ENCODE measurements at regions not wholly inside any gene's neighbourhood (a gene's known extent, or its start where the extent isn't known, plus 50 kb on each side); places are given as distances from the start of the nearest gene placed in this dataset.

GRCh38 chr15:88403351-88403791 lies 63.8 kb downstream of the MRPL46 start:
- POLR2A ChIA-PET, result interaction anchor here (1.0 to 3.3 kb wide), 4 partner anchors 10 to 64 kb away, joined by 5 to 20 read pairs (median 7); partner anchors contain the start of genes MRPL46 and MRPS11
- CTCF ChIA-PET (ENCODE audit: unreplicated experiment), result interaction anchor here (1.0 kb wide), 1 partner anchor 235 kb away, joined by 4 read pairs; no protein-coding TSS in a partner anchor
- Histone ChIP-seq H3K4me3 (ENCODE audit: low read depth, low read length, poor library complexity, severe bottlenecking) (peak overlapping the region; percentile 2), H3K27ac (ENCODE audit: low read depth, low read length, poor library complexity, severe bottlenecking) (peak overlapping the region; percentile 99), H4K20me1 (ENCODE audit: insufficient read depth, low read length) (no peaks in the 10 kb centered on the region), H3K9me2 (ENCODE audit: insufficient read depth, low read length) (no peaks in the 10 kb centered on the region), H3K79me2 (ENCODE audit: insufficient read depth, low read depth, low read length) (no peaks in the 10 kb centered on the region), H3K9me3 (ENCODE audit: low read length) (peaks cover 29% of the 10 kb centered on the region), H3K4me2 (ENCODE audit: low read length) (peak overlapping the region; percentile 80), H3K4me1 (ENCODE audit: insufficient read depth, low read length, poor library complexity, severe bottlenecking) (peaks cover 61% of the 10 kb centered on the region), H3K36me3 (ENCODE audit: insufficient read depth, low read length) (peaks cover 26% of the 10 kb centered on the region), H2AFZ (ENCODE audit: low read length) (peak overlapping the region; percentile 87)
- no TSS peak for BruUV-seq (replicated peaks)
- intact Hi-C loops (cut with micrococcal nuclease; ENCODE audit: unreplicated experiment), result loop anchor here (2.0 to 5.0 kb wide), 3 partner anchors 47 to 71 kb away; no protein-coding TSS in a partner anchor
- DNase-seq (ENCODE audit: low spot score), result peak; percentile 38
- TF ChIP-seq EZH2phosphoT487 (IDR thresholded peaks at IDR 0.05; ENCODE audit: borderline replicate concordance, low read depth, low read length) (no peak), CTCF (conservative IDR thresholded peaks at IDR 0.05; ENCODE audit: low read length) (no peak)

GRCh38 chr15:88401996-88402656 lies 65.1 kb downstream of the MRPL46 start:
- H3K9me2 ChIP-seq (ENCODE audit: insufficient read depth, low read length), result no peaks in the 10 kb centered on the region
- peaks cover 26% of the 10 kb centered on the region for H3K36me3 ChIP-seq (ENCODE audit: insufficient read depth, low read length)
- H3K9me3 ChIP-seq (ENCODE audit: low read length), result peaks cover 29% of the 10 kb centered on the region
- no peaks in the 10 kb centered on the region for H4K20me1 ChIP-seq (ENCODE audit: insufficient read depth, low read length)
- BruUV-seq (replicated peaks), result no TSS peak
- peak overlapping the region; percentile 1; the same call in 1 of the 2 replicates for H2AFZ ChIP-seq (ENCODE audit: low read length)
- POLR2A ChIA-PET, result interaction anchor here (0.6 to 3.3 kb wide), 28 partner anchors 9 to 236 kb away, joined by 3 to 20 read pairs (median 5); partner anchors contain the start of genes ISG20, MRPL46, MRPS11 and NTRK3
- peak; percentile 95 for DNase-seq (ENCODE audit: low spot score)
- H3K4me2 ChIP-seq (ENCODE audit: low read length), result peak overlapping the region; percentile 80
- CTCF ChIA-PET (ENCODE audit: unreplicated experiment), result interaction anchor here (0.6 to 1.6 kb wide), 7 partner anchors 11 to 127 kb away, joined by 3 to 5 read pairs (median 3); no protein-coding TSS in a partner anchor
- H3K27ac ChIP-seq (ENCODE audit: low read depth, low read length, poor library complexity, severe bottlenecking), result peak overlapping the region; percentile 99
- H3K79me2 ChIP-seq (ENCODE audit: insufficient read depth, low read depth, low read length), result no peaks in the 10 kb centered on the region
- peak overlapping the region; percentile 58 for H3K4me3 ChIP-seq (ENCODE audit: low read depth, low read length, poor library complexity, severe bottlenecking)
- intact Hi-C loops (cut with micrococcal nuclease; ENCODE audit: unreplicated experiment), result loop anchor here (2.0 to 5.0 kb wide), 4 partner anchors 49 to 70 kb away; partner anchors contain the start of genes MRPL46 and MRPS11
- TF ChIP-seq EZH2phosphoT487 (IDR thresholded peaks at IDR 0.05; ENCODE audit: borderline replicate concordance, low read depth, low read length), result no peak
- TF ChIP-seq CTCF (conservative IDR thresholded peaks at IDR 0.05; ENCODE audit: low read length), result no peak
- peaks cover 61% of the 10 kb centered on the region for H3K4me1 ChIP-seq (ENCODE audit: insufficient read depth, low read length, poor library complexity, severe bottlenecking)

Measured in OCI-LY7 (cell line).